GM15510 (cell line): ENCODE measurements at regions not wholly inside any gene's neighbourhood (a gene's known extent, or its start where the extent isn't known, plus 50 kb on each side); places are given as distances from the start of the nearest gene placed in this dataset.

Source experiments
- POLR2A ChIP-seq: IDR thresholded peaks from 3 replicates; pipeline ENCODE4 v1.6.1; 2011; ENCODE audit warnings: borderline replicate concordance; ENCODE audit not compliant: insufficient read length; ENCODE audit errors: extremely low read depth

DNA sequence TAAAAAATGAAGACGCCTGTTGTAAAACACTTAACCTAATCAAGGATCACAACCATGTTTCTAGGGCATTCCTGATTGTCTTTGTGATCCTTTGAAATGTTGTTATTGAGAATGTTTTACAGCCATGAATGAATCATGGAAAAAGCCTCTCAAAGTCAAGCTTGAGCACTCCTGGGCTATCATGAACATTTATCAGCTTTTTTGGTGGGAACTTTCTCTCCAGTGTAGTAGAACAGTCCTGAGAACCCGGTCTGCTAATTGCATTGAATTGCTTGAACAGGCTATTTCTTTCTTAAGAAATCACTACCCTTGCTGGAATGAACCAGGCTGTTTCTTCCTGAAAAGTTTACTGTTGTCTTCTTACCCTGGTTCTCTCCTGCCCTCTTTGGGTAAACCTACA lies 516.5 kb downstream of the FGF9 start:
- no peak for TF ChIP-seq POLR2A

- TF ChIP-seq POLR2A = no peak
Measured at GRCh38 chr13:22189176-22190048, 518.5 kb downstream of the FGF9 start.

DNA sequence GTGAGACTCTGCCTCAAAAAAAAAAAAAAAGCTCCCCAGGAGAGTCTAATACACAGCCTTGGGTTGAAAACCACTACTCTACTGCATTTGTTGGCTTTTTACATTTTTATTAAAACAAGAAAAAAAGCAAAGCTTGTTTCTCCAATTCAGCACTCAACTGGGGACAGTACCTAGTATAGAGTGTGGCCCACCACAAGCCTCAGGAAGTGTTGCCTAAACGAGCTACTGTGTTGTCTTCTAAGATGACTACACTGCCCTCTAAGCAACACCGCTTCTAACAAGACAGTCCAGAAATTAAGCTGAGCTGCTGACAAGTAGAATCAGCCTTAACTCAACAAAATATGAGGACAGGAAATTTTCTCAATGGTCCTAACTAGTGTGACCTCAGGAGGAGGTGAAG lies 522.2 kb downstream of the FGF9 start:
- no peak for TF ChIP-seq POLR2A

DNA sequence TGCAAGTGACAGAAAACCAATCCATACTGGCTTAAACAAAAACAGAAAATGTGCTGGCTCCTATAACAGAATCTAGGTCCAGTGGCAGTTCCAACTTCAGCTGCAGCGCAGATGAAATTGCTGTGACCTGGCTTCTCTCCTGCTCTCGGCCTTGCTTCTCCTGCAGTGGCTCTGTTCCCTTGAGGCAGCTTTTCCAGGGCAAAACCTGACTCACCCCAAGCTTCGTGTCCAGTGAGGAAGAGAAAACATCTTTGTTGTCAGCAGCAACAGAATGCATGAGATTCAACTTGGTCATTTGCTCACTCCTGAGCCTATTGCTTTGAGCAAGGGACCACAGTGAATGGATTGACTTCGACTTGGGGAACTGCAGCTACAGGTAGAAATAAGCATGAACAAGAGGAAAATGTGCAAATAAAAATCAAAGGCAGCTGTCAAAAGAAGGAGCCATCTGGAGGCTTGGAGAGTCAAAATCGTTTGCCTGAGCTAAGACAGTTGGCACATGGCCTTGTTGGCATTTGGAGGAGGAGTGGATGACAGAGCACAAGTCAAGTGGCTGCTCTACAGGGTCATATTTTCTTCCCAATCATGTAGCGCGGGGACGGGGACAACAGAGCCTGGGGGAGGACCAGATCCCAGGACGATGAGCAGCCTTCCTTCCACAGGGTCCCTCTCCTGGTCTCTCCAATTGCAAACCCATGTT lies 523.4 kb downstream of the FGF9 start:
- no peak for TF ChIP-seq POLR2A

DNA sequence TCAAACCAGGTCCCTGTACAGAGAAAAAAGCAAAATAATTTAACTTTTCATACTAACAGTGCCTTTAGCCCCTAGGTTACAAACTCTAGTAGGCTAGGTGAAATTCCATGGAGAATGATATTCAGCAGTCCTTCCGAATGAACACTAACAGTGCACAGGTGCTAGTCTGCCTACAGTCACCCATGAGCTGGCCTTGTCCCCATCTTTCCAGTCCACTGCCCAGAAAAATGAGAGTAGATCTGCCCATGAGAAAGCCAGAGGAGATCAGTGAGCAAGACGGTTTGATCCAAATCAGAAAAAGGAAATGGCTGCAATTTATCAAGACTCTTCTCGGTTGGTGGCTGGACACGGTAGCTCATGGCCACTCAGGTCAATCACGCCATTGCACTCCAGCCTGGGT lies 524.9 kb downstream of the FGF9 start:
- no peak for TF ChIP-seq POLR2A

DNA sequence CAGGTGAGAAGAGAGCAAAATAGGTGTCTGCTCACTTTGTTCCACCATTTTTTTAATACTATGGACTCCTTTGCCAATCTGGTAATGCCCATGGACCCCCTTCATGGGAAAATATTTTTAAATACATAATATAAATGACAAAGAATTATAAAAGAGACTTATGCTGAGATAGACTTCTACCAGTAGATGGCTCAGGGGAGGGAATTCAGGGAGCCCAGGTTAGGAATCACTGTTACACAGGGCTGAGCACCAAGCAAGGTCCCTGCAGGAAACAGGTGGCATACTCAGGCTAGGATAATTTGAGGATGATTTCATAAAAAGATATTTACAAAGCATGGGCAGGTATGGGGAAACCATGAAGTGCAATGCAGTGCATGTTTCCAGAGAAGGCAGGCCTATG lies 525.9 kb downstream of the FGF9 start:
- no peak for TF ChIP-seq POLR2A

GRCh38 chr13:22198001-22198400 lies 527.1 kb downstream of the FGF9 start:
- TF ChIP-seq POLR2A = no peak

GRCh38 chr13:22198641-22199217 lies 527.9 kb downstream of the FGF9 start:
- no peak for TF ChIP-seq POLR2A

DNA sequence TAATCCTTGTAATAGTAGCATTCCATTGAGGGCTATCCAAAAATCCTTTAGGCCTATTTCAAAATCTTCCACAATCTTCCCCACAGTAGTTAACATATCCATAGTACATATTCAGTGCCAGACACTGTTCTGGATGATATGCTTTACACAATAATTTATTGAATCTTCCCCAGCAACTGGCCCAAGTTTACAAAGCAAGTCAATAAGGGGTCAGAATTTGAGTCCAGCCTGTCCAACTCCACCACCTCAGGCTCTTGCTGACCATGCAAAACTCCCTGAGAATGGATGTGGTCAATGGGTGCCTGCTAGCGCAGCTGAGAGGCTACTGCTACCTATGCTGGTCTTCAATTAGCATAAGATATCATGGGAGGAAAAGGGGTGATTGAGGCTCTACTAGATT lies 529.6 kb downstream of the FGF9 start:
- TF ChIP-seq POLR2A = no peak

- no peak for TF ChIP-seq POLR2A
Measured at GRCh38 chr13:22201375-22201925, 530.6 kb downstream of the FGF9 start.

DNA sequence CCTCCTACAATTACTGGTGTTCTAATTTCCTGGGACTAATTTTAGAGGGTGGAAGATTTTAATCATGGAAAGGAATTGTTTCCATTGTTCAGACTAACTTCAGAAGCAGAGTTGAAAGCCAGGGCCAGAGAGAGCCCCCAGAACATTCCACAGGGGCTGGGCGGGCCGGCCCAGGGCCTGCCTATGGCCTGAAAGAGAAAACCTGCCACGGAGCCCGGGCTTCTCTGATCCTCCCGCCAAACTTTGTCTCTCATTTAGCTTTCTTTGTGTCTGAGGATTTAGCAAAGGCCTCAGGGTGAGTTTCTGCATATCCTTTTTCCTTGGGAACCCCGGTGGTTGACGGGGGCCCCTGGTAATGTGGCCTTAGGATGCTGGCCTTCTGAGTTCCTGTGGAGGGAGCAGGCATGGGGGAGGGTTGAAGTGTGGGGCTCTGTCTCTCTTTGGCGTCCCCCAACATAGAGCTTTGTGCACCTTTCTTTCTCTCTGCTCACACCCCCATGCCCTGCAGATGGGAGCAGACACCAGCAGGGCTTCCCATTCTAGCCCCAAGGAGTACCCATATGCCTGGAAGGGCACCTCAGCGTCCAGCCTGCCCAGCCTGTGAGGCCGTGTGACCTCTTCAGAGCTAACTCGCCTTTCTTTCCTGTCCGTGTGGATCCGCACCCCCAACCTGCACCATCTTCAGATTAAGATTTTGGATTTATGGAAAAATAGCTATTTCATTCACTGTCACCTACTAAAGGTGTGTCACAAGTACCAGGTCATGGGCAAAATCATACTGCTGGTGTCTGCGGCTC lies 539.5 kb downstream of the FGF9 start:
- TF ChIP-seq POLR2A = no peak

GRCh38 chr13:22211876-22212275 lies 541.0 kb downstream of the FGF9 start:
- TF ChIP-seq POLR2A = no peak

- no peak for TF ChIP-seq POLR2A
Measured at GRCh38 chr13:22212576-22212975, 541.7 kb downstream of the FGF9 start.

DNA sequence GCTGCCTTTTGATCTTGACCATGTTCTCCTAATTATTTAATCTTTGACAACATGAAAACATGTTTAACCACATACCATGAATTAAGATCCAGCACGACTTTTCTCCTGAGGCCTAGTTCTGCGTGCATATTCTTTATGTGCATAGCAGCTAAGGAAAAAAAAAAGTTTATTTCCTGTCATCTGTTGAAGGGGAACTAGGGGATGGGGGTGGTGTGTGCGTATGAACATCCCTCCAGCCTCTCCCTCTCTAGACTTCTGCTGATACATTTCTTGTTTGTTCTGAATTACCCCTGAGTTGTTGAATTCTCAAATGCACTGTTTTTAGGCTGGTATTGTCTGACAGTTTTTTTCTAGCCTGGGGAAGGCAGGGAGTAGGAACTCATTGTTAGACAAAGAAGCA lies 543.3 kb downstream of the FGF9 start:
- TF ChIP-seq POLR2A = no peak
